Loucy (cell line): ENCODE measurements at regions not wholly inside any gene's neighbourhood (a gene's known extent, or its start where the extent isn't known, plus 50 kb on each side); places are given as distances from the start of the nearest gene placed in this dataset.

ENCODE experiments used
- CTCF ChIP-seq: fragments of 200-600 bp; sonication (generic); conservative IDR thresholded peaks from 2 replicates; pipeline ENCODE4 v1.5.1; 2014; ENCODE audit warnings: mild to moderate bottlenecking, antibody characterized with exemption, low read length
- EZH2phosphoT487 ChIP-seq: fragments of 200-600 bp; IDR thresholded peaks from 2 replicates; pipeline ENCODE4 v1.6.1; 2018; ENCODE audit warnings: antibody characterized with exemption, mild to moderate bottlenecking, moderate library complexity, borderline replicate concordance

GRCh38 chr6:99814230-99814928 lies 179.6 kb downstream of the MCHR2 start:
- TF ChIP-seq CTCF (no peak), EZH2phosphoT487 (no peak)
